PC-3 (cell line): ENCODE measurements at regions not wholly inside any gene's neighbourhood (a gene's known extent, or its start where the extent isn't known, plus 50 kb on each side); places are given as distances from the start of the nearest gene placed in this dataset.

ENCODE experiments used
- CTCF ChIP-seq: fragments of 300-600 bp; sonication (generic); conservative IDR thresholded peaks from 2 replicates; pipeline ENCODE4 v1.5.1; 2017; ENCODE audit warnings: antibody characterized with exemption, low read depth, mild to moderate bottlenecking, low read length
- EZH2 ChIP-seq: fragments of 300-600 bp; sonication (generic); IDR thresholded peaks from one replicate; pipeline ENCODE4 v1.6.1; 2017; ENCODE audit warnings: antibody characterized with exemption, mild to moderate bottlenecking, low read length; ENCODE audit not compliant: unreplicated experiment

DNA sequence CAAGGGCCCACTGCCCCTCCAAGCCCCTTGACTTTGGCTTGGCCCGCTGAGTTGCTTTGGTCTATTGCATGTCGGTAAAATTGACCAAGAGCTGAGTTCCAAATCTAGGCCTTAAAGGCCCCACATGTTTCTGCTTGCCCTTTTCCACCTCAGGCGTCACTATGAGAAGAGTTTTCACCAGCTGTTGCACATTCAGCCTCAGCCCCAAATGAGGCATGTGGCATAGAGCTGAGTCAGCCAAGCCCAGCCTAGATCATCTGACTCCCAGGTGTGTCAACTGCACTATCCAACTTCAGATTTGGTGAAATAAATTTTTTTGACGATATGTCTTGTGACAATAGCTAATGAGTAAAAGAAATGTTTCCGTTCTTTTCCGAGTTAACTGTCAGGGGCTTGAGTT lies 424.5 kb upstream of the FAM47C start:
- TF ChIP-seq CTCF = no peak
- TF ChIP-seq EZH2 = no peak
